Adrenal gland (tissue), 5 donors: ENCODE measurements at regions not wholly inside any gene's neighbourhood (a gene's known extent, or its start where the extent isn't known, plus 50 kb on each side); places are given as distances from the start of the nearest gene placed in this dataset.

Source experiments
- POLR2A ChIP-seq, 2 donors: fragments of 450-650 bp; IDR thresholded peaks; one replicate each; pipeline ENCODE4 v1.6.1; 2017; ENCODE audit warnings: antibody characterized with exemption in 2 of 2, mild to moderate bottlenecking in 2 of 2, moderate library complexity in 1 of 2
- TF ChIP-seq, protein P1 (sequence below), 6 experiments: fragments of 450-650 bp in 4 of 6; fragments of 200-600 bp in 2 of 6; sonication (generic) in 1 of 6; IDR thresholded peaks; 1 replicate in 5 of 6; 2 replicates in 1 of 6; pipeline versions ENCODE4 v1.5.1 to v1.8.0; 2016 to 2021; ENCODE audit warnings: antibody characterized with exemption in 6 of 6, mild to moderate bottlenecking in 2 of 6, moderate library complexity in 1 of 6
- donor health status: DM: no; HTN: no; CAD: no.

DNA sequence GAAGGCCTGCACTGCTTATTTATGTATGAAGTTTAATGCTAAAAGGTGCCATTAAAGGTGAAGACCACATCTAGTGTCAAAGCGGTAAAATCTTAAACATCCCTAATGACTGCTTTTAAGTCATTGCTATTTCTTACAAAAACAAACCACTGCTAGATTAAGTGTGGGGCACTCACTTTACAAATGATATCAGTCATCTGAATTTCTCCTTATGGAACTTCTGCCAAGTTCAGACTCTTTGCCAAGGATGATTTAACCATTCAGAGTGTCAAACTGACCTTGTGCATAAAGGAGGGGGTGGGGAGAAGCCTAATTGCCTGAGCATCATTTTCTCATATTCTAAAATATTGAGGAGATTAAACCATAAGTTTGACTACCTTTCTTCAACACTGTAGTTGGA is 271.5 kb downstream of the TGFB2 start:
- no peak for TF ChIP-seq POLR2A (IDR thresholded peaks at IDR 0.05)
- TF ChIP-seq, protein P1, sequence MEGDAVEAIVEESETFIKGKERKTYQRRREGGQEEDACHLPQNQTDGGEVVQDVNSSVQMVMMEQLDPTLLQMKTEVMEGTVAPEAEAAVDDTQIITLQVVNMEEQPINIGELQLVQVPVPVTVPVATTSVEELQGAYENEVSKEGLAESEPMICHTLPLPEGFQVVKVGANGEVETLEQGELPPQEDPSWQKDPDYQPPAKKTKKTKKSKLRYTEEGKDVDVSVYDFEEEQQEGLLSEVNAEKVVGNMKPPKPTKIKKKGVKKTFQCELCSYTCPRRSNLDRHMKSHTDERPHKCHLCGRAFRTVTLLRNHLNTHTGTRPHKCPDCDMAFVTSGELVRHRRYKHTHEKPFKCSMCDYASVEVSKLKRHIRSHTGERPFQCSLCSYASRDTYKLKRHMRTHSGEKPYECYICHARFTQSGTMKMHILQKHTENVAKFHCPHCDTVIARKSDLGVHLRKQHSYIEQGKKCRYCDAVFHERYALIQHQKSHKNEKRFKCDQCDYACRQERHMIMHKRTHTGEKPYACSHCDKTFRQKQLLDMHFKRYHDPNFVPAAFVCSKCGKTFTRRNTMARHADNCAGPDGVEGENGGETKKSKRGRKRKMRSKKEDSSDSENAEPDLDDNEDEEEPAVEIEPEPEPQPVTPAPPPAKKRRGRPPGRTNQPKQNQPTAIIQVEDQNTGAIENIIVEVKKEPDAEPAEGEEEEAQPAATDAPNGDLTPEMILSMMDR (IDR thresholded peaks at IDR 0.05) = no peak
